DND-41 (cell line): ENCODE measurements at regions not wholly inside any gene's neighbourhood (a gene's known extent, or its start where the extent isn't known, plus 50 kb on each side); places are given as distances from the start of the nearest gene placed in this dataset.
"Not testable (repeated sequence)": the region's sequence is repeated elsewhere in the genome, so short reads cannot be mapped to it uniquely, and the experiment has no call there.

Source experiments
- CTCF ChIP-seq: IDR thresholded peaks from 2 replicates; pipeline ENCODE4 v1.5.1; 2012; ENCODE audit warnings: borderline replicate concordance, low read length, moderate library complexity, mild to moderate bottlenecking; ENCODE audit not compliant: poor library complexity, severe bottlenecking; ENCODE audit errors: extremely low read depth
- EZH2 ChIP-seq: IDR thresholded peaks from 3 replicates; pipeline ENCODE4 v1.6.1; 2012; ENCODE audit warnings: borderline replicate concordance, low read depth, mild to moderate bottlenecking, moderate library complexity, low read length, inconsistent platforms; ENCODE audit not compliant: severe bottlenecking

DNA sequence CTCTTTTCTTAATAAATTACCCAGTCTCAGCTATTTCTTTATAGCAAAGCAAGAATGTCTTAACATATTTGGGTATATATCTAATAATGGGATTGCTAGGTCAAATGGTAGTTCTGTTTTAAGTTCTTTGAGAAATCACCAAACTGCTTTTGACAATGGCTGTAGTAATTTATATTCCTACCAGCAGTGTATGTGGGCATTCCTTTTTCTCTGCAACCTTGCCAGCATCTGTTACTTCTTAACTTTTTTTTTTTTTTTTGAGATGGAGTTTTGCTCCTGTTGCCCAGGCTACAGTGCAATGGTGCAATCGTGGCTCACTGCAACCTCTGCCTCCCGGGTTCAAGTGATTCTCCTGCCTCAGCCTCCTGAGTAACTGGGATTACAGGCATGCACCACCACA is 69.8 kb upstream of the ABCD3 start:
- TF ChIP-seq CTCF, EZH2: not testable (repeated sequence)
